HepG2 (cell line): ENCODE measurements at regions not wholly inside any gene's neighbourhood (a gene's known extent, or its start where the extent isn't known, plus 50 kb on each side); places are given as distances from the start of the nearest gene placed in this dataset.

ENCODE experiments used
- CTCF ChIP-seq: sonication (generic); formaldehyde crosslinking; IDR thresholded peaks from 2 replicates; pipeline ENCODE4 v1.5.0; 2020; ENCODE audit warnings: mild to moderate bottlenecking, missing genetic modification reagents, moderate library complexity
- POLR2AphosphoS5 ChIP-seq: IDR thresholded peaks from 2 replicates; pipeline ENCODE4 v1.6.1; 2012; ENCODE audit warnings: low read depth, low read length
- RBM39 ChIP-seq: fragments of 200-400 bp; formaldehyde crosslinking; IDR thresholded peaks from one replicate; pipeline ENCODE4 v1.6.1; 2018; ENCODE audit warnings: antibody characterized with exemption, mild to moderate bottlenecking, low read depth, low read length; ENCODE audit not compliant: poor library complexity, severe bottlenecking
- SRY ChIP-seq: sonication (generic); formaldehyde crosslinking; IDR thresholded peaks from 2 replicates; pipeline ENCODE4 v1.8.0; 2022; ENCODE audit warnings: mild to moderate bottlenecking, missing genetic modification reagents
- ZNF335 ChIP-seq: sonication (generic); formaldehyde crosslinking; IDR thresholded peaks from 2 replicates; pipeline ENCODE4 v1.4.0; 2020; ENCODE audit warnings: missing genetic modification reagents

- no peak for TF ChIP-seq RBM39
- no peak for TF ChIP-seq ZNF335 (CRISPR knock-in tag)
- no peak for TF ChIP-seq SRY
- no peak for TF ChIP-seq CTCF
- no peak for TF ChIP-seq POLR2AphosphoS5
These were observed 213.6 kb downstream of the RAB38 start for GRCh38 chr11:87961606-87962005.
